IMR-90 (cell line): ENCODE measurements at regions not wholly inside any gene's neighbourhood (a gene's known extent, or its start where the extent isn't known, plus 50 kb on each side); places are given as distances from the start of the nearest gene placed in this dataset.

Experiments
- ATAC-seq: fragments of 200-7000 bp; cut with Tn5 transposase; 2 replicates; pipeline ENCODE4 v1.9.1; 2020; ENCODE audit warnings: low read depth, mild to moderate bottlenecking, moderate library complexity
- BruUV-seq: library from RNA; stranded (reverse); fragments of 400-500 nt; replicated peaks from 2 replicates; lab custom pipeline; 2021; lab: Mats Ljungman, UMichigan
- CTCF ChIA-PET: fragments of 300-600 bp; formaldehyde crosslinking; extraction: SDS; loops from one replicate; lab custom pipeline; 2021; ENCODE audit warnings: antibody characterized with exemption; lab: Yijun Ruan, JAX
- POLR2A ChIA-PET: fragments of 300-600 bp; sonication (Branson Sonifier 250); formaldehyde crosslinking; loops from one replicate; lab custom pipeline; 2022; ENCODE audit warnings: antibody characterized with exemption; ENCODE audit not compliant: unreplicated experiment; lab: Charles Lee
- DNase-seq: peaks from one replicate; pipeline ENCODE4 v3.0.0; 2013
- H2AFZ ChIP-seq: replicated peaks from 2 replicates; pipeline ENCODE3; 2013; ENCODE audit warnings: low read length, mild to moderate bottlenecking; ENCODE audit not compliant: poor library complexity
- H2AK5ac ChIP-seq: 2 replicates; pipeline ENCODE4 v1.6.1; 2013; ENCODE audit warnings: low read depth, low read length, inconsistent platforms
- H2AK9ac ChIP-seq: replicated peaks from 2 replicates; pipeline ENCODE3; 2013; ENCODE audit warnings: mild to moderate bottlenecking, low read depth, low read length, moderate library complexity; ENCODE audit not compliant: poor library complexity
- H2BK120ac ChIP-seq: 2 replicates; pipeline ENCODE4 v1.6.1; 2013; ENCODE audit warnings: low read depth, low read length, inconsistent platforms
- H2BK15ac ChIP-seq: 3 replicates; pipeline ENCODE4 v1.6.1; 2013; ENCODE audit warnings: low read depth, low read length, inconsistent platforms
- H2BK20ac ChIP-seq: 2 replicates; pipeline ENCODE4 v1.6.1; 2013; ENCODE audit warnings: low read depth, mild to moderate bottlenecking, inconsistent platforms, low read length, moderate library complexity
- H2BK5ac ChIP-seq: 2 replicates; pipeline ENCODE4 v1.6.1; 2013; ENCODE audit warnings: mild to moderate bottlenecking, low read depth, low read length, inconsistent platforms; ENCODE audit not compliant: poor library complexity, severe bottlenecking
- H3K14ac ChIP-seq: replicated peaks from 2 replicates; pipeline ENCODE4 v1.6.1; 2013; ENCODE audit warnings: low read depth, low read length, inconsistent platforms
- H3K18ac ChIP-seq: 2 replicates; pipeline ENCODE4 v1.6.1; 2013; ENCODE audit warnings: low read depth, low read length, control low read depth
- H3K23ac ChIP-seq: 2 replicates; pipeline ENCODE4 v1.6.1; 2013; ENCODE audit warnings: low read depth, low read length, inconsistent platforms
- H3K27ac ChIP-seq: 2 replicates; pipeline ENCODE4 v1.5.1; 2013; ENCODE audit warnings: mild to moderate bottlenecking, control low read depth, low read length; ENCODE audit not compliant: insufficient read depth
- H3K27me3 ChIP-seq: 2 replicates; pipeline ENCODE4 v1.6.1; 2013; ENCODE audit warnings: low read length; ENCODE audit not compliant: control insufficient read depth, insufficient read depth
- H3K36me3 ChIP-seq: 2 replicates; pipeline ENCODE4 v1.6.1; 2013; ENCODE audit warnings: low read length, mixed read lengths; ENCODE audit not compliant: control insufficient read depth, insufficient read depth
- H3K4ac ChIP-seq: 2 replicates; pipeline ENCODE4 v1.6.1; 2013; ENCODE audit warnings: low read depth, low read length, inconsistent platforms
- H3K4me1 ChIP-seq: 2 replicates; pipeline ENCODE4 v1.6.1; 2013; ENCODE audit warnings: low read length, mixed read lengths; ENCODE audit not compliant: control insufficient read depth, insufficient read depth
- H3K4me2 ChIP-seq: 2 replicates; pipeline ENCODE4 v1.6.1; 2013; ENCODE audit warnings: low read depth, mild to moderate bottlenecking, control low read depth, low read length, moderate library complexity
- H3K4me3 ChIP-seq: 2 replicates; pipeline ENCODE4 v1.5.1; 2013; ENCODE audit warnings: low read depth, mild to moderate bottlenecking, control low read depth, low read length, moderate library complexity; ENCODE audit not compliant: insufficient read depth
- H3K56ac ChIP-seq: 2 replicates; pipeline ENCODE4 v1.6.1; 2013; ENCODE audit warnings: low read length, inconsistent platforms; ENCODE audit not compliant: insufficient read depth; ENCODE audit errors: extremely low read depth
- H3K79me1 ChIP-seq, 2 experiments: 2 replicates each; pipeline ENCODE4 v1.6.1; 2013; ENCODE audit warnings: low read length in 2 of 2, inconsistent platforms in 1 of 2, low read depth in 1 of 2
- H3K9ac ChIP-seq: 2 replicates; pipeline ENCODE4 v1.6.1; 2013; ENCODE audit warnings: low read depth, low read length, control low read depth
- H3K9me1 ChIP-seq: 2 replicates; pipeline ENCODE4 v1.6.1; 2013; ENCODE audit warnings: low read length, inconsistent platforms; ENCODE audit not compliant: insufficient read depth
- H3K9me3 ChIP-seq: 2 replicates; pipeline ENCODE4 v1.6.1; 2013; ENCODE audit warnings: low read length; ENCODE audit not compliant: control insufficient read depth, insufficient read depth
- H4K20me1 ChIP-seq: 2 replicates; pipeline ENCODE4 v1.6.1; 2013; ENCODE audit warnings: low read length, inconsistent platforms; ENCODE audit not compliant: insufficient read depth
- H4K5ac ChIP-seq: 2 replicates; pipeline ENCODE4 v1.6.1; 2013; ENCODE audit warnings: mild to moderate bottlenecking, low read depth, low read length, control low read depth
- H4K8ac ChIP-seq, 2 experiments: 2 replicates each; pipeline ENCODE4 v1.6.1; 2013; ENCODE audit warnings: low read depth in 2 of 2, low read length in 2 of 2, control low read depth in 1 of 2, inconsistent platforms in 1 of 2
- H4K91ac ChIP-seq: 2 replicates; pipeline ENCODE4 v1.6.1; 2013; ENCODE audit warnings: low read depth, low read length, inconsistent platforms; ENCODE audit not compliant: insufficient read depth
- BHLHE40 ChIP-seq: fragments of 150-350 bp; IDR thresholded peaks from 2 replicates; pipeline ENCODE4 v1.6.1; 2016; ENCODE audit warnings: mild to moderate bottlenecking, low read depth, low read length
- MXI1 ChIP-seq: IDR thresholded peaks from 2 replicates; pipeline ENCODE4 v1.6.1; 2012; ENCODE audit warnings: low read depth, mild to moderate bottlenecking, low read length, moderate library complexity, borderline replicate concordance
- NFE2L2 ChIP-seq: fragments of 150-350 bp; IDR thresholded peaks from 2 replicates; pipeline ENCODE4 v1.6.1; 2016; ENCODE audit warnings: low read depth, mild to moderate bottlenecking, low read length
- RAD21 ChIP-seq: IDR thresholded peaks from 2 replicates; pipeline ENCODE4 v1.6.1; 2012; ENCODE audit warnings: low read length, improper control_type of control experiment
- RFX5 ChIP-seq: IDR thresholded peaks from 2 replicates; pipeline ENCODE4 v1.8.0; 2012; ENCODE audit warnings: low read depth, mild to moderate bottlenecking, low read length, moderate library complexity
- WGBS, 2 experiments: methylation state at CpG; one replicate each; pipeline versions ENCODE4 v1.1.5 to v1.1.7; 2013; ENCODE audit warnings: missing lambda C conversion rate in 2 of 2; ENCODE audit not compliant: insufficient read length in 1 of 2; ENCODE audit errors: extremely low coverage in 2 of 2; 5-methylcytosine and 5-hydroxymethylcytosine counted together
- dilution Hi-C: fragments of 300-500 bp; cut with HindIII; formaldehyde crosslinking; loops from one replicate; pipeline ENCODE4 v1.14.3; 2018; ENCODE audit warnings: low sequenced_read_pairs; ENCODE audit not compliant: unreplicated experiment
- in situ Hi-C: fragments of 300-500 bp; cut with MboI; formaldehyde crosslinking; loops from 3 replicates; pipeline ENCODE4 v1.14.3; 2019; ENCODE audit warnings: low sequenced_read_pairs, inconsistent platforms, mixed read lengths
- intact Hi-C: fragments of 100-400 bp; cut with micrococcal nuclease; formaldehyde crosslinking; loops from 2 replicates; pipeline ENCODE4 v1.10.0; 2022

DNA sequence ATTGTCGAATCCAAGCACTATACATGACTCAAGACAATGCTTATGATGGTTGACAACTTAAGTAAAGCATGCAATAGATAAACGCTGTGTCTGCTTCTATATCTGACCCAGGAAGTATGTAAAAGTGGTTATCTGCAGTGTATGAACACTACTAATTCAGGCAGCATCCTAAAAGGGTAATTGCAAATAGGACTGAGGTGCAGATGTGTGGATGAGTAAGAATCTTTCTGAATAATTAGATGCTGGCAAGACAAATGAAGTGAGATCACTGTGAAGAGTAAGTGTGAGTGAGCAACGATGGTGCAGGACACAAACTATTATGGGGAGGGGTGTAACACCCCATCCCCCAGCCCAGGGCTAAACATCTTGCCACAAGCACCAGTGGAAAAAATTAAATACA lies 195.7 kb upstream of the CHRNA7 start:
- Histone ChIP-seq H3K9me1 (no peaks in the 10 kb centered on the region), H4K91ac (no peak overlapping the region), H3K79me1 (no peaks in the 10 kb centered on the region), H3K4ac (no peak overlapping the region), H2AFZ (no peak overlapping the region), H2BK5ac (no peak overlapping the region), H3K36me3 (no peaks in the 10 kb centered on the region), H3K27ac (no peak overlapping the region), H3K14ac (no peak overlapping the region), H2BK15ac (no peak overlapping the region), H3K4me3 (no peak overlapping the region), H2AK9ac (no peak overlapping the region), H2AK5ac (no peak overlapping the region), H3K23ac (no peak overlapping the region), H3K4me2 (no peak overlapping the region), H3K56ac (no peak overlapping the region), H2BK20ac (no peak overlapping the region), H3K9me3 (no peaks in the 10 kb centered on the region), H4K20me1 (no peaks in the 10 kb centered on the region), H4K8ac (no peak overlapping the region), H3K18ac (no peak overlapping the region), H3K27me3 (no peaks in the 10 kb centered on the region), H4K5ac (no peak overlapping the region), H3K9ac (no peak overlapping the region), H3K4me1 (no peaks in the 10 kb centered on the region), H2BK120ac (no peak overlapping the region)
- ChIA-PET POLR2A (no interaction called here), CTCF (no interaction called here)
- DNase-seq (no peak), ATAC-seq (no peak)
- WGBS, 2 experiments, result no CpG with 5 or more reads among the region's 3 CpGs
- TF ChIP-seq BHLHE40, result no peak
- TF ChIP-seq RAD21, result no peak
- TF ChIP-seq RFX5, result no peak
- TF ChIP-seq MXI1, result no peak
- no peak for TF ChIP-seq NFE2L2
- intact Hi-C loops (no loop called here), in situ Hi-C loops (no loop called here), dilution Hi-C loops (no loop called here)
- no TSS peak for BruUV-seq
